GM18858 (cell line): ENCODE measurements at regions not wholly inside any gene's neighbourhood (a gene's known extent, or its start where the extent isn't known, plus 50 kb on each side); places are given as distances from the start of the nearest gene placed in this dataset.

ENCODE experiments used
- ATAC-seq: cut with Tn5 transposase; IDR thresholded peaks from one replicate; pipeline ENCODE4 v1.9.1; 2021; ENCODE audit not compliant: unreplicated experiment

DNA sequence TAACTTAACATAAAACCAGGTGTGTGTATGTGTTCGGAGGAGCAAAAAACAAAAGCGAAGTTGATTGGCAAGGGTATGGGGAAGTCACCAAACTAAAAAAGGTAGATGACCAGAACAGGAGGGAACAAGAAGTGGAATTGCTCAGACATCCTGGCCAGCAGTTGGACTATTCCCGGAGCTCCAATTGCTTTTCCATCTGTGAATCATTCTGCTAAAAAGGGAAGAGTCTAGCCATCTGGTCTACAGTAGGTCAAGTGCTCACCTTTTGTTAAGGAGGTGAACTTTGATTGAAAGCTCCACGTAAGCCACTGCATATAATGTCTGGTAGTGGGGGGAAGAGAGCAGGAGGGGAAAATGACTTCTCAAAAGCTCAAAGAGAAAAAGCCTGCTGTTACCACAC is 50.0 kb upstream of the BET1 start:
- ATAC-seq: no peak

DNA sequence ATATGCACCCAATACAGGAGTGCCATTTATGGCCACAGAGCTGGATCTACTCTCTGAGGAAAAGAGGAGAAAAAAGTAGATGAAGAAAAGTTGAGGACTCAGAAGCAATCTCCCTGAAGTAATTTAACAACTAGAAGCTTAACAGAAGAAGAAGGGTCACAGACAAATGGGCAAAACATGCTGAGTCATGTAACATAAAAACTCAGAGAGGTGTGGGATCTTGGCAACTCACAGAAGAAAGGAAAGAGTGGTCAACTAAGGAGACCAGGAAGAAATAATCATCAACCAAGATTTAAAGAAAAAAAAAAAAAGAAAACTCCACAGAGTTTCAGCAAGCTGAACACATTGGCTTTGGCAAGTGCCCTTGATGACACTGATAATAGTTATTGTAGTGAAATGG is 51.8 kb upstream of the BET1 start:
- ATAC-seq: no peak

DNA sequence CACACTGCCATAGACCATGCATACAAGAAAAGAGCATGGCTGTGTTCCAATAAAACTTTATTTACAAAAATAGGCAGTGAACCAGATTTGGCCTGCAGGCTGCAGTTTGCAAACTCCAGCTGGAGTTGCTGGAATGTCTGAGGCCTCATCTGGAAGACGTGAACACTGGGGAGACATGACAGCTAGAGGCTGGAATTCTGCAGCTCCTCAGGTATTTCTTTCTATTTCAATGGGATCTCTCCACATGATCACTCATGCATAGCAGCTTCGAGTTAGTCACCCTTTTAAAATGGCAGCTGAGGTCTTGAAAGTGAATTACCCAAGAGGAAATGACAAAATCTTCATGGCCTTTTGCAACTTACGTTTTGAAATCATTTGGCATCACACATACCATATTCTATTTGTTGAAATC is 52.6 kb upstream of the BET1 start:
- ATAC-seq: no peak

DNA sequence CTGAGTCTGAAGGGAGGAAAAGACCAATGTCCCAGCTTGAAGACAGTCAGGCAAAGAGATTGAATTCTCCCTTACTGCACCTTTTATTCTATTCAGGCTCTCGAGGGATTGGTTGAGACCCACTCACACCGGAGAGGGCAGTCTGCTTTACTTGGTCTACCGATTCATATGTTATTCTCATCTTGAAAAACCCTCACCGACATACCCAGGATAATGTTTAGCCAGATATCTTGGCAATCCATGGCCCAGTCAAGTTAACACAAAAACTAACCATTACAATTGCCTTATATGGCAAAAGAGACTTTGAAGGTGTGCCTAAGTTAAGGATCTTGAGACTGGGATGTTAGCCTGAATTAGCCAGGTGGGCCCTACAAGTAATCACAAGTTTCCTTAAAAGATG is 53.8 kb upstream of the BET1 start:
- no peak for ATAC-seq

DNA sequence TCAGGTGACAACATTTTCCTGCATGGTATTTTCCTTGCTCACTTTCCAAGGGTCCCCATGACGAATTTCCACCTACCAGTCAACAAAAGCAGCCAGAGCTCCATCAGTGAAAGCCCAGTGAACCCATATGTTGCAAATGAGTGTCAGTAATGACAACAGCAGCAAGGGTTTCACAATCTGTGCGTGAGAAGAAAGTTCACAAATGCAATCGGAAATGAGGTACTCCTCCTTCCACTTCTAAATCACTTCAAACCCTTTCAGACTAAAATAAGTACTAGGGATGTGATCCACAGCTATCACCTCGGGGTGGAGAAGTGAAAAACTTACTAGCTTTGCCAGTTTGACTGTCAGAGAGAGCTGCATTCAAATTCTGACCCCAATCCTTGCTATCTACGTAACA is 55.6 kb upstream of the BET1 start:
- no peak for ATAC-seq

DNA sequence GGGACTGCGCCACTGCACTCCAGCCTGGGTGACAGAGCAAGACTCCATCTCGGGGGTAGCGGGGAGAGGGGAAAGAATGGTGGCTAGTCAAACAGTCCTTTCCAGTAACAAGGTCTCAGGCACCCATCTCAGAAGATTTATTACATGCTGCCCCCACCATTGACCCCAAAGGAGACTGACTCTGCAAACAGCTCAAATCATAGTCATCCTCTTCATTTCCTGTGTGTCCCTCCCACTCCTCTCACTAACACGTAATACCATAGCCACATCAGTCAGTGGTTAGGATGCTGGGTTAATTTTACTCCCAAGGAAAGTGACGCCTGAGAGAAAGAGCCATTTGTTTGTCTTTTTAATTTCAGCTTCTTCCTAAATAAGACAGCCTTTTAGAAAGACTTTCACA is 56.6 kb upstream of the BET1 start:
- no peak for ATAC-seq

DNA sequence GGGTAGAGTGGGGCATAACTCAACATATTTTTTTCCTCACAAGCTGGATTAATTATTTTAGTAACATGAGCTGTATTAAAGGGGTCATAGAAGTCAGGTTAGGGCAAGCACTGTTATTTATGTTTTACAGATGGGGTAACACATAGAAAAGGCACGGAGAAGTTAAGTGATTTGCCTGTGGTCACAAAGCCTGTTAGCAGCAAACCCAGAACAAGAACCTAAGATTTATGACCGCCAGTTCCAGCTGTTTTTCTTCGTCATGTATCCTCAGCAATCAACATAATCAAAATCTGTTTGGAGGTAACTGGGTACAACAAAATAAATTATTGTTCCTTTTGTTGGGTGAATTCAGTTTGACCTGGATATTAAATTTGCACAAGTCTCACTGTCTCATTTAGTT is 57.2 kb upstream of the BET1 start:
- ATAC-seq: no peak

DNA sequence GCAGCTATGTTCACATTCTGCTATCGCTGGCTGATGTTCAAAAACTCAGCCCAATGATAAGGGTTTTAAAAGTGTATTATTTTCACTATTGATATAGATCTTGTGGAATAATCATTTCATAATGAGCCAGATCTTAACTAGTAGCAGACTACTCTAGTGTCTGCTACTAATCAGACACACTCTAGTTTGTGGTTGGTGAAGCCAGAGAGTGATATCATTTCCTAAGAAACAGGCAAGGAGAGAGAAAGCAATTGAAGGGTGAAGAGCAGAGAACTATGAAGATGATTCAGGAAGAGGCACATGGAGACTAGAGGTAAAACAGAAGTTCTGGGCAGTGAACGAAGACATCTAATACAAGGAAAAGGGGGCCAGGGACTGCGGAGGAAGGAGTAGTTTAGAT is 58.2 kb upstream of the BET1 start:
- ATAC-seq: no peak

DNA sequence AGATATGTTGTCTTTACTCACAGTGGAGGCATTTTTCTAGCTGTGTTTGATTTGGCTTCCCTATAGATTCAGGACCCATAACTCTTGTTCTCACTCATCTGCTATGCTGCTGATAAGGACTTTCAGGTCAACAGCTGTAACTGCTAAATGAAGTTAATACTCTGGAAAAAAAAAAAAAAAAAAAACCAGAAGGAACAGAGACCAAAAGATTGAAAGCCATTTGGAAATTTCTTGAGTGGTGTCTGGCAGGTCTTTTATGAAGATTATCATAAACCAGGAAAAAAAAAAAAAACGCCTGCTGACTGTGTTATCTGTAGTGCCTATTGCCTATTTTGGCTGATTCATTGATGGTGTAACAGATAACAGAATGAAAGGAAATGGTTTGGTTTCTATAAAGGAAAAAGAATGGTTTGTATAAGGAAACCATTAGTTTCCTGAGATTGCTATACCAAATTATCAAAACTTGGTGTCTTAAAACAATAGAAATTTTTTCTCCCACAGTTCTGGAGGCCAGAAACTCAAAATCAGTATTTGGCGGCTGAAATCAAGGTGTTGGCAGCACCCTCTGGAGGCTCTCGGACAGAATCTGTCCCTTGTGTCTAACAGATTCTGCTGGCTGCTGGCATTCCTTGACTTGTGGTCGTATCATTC is 60.5 kb upstream of the BET1 start:
- no peak for ATAC-seq

DNA sequence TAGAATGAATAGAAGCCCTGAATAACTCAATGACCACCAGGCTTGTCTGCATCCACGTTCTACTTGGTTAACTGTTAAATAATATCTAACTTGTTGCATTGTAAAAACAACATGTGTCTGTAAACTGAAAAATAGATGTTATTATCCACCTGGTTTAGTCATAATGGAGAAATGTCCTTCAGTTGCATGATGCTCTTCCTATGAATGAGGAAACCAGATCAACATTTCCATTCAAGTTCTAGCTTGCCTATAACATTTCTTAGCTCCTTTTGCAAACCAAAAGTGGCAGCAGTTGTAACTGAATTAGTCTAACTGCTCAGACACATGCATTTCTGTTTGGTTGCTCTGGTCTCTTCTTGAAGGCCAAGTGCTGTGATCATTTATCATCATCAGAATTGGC is 62.9 kb upstream of the BET1 start:
- ATAC-seq: no peak

DNA sequence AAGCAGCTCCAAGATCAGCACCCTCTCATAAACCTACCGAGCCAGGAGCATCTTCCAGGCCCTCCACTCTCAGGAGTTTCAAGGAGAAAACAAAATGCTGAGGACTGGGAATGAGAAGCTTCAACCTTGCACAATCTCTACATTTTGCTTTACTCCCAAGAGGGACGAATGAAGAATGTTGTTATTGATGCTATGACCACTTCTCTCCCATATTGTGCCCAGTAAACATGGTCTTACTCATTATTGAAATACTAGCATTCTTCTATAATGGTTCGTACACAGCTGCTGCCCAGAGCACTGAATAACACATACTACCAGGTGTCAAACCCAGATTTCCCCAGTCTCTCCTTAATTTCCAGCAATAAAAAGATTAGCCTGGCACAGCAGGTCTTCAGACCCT is 63.4 kb upstream of the BET1 start:
- ATAC-seq: no peak

DNA sequence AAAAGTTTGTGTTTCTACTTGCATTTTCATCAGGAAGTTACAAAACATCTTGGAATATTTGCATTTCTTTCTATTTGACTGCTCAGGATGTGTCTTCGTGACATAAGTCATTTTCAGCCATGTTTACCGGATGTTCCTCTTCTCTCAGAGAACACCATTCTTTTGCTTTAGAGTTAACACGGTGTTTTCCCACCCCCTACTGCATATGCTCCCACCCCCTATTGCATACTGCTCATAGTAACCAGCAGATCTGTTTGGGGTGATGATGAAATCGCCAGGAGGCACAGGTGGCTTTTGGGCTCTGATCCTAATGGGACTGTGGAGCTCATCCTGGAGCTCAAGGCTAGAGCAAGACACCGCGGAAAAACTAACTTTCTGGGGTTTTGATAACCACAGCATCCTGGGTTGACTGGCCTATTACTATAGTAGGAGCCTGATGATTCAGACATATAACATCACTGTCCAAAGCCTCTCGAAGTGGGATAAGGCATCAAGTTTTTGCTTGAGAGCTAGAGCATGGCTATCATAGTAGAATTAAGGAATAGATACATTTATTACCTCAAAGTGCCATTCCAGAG is 65.1 kb upstream of the BET1 start:
- no peak for ATAC-seq

DNA sequence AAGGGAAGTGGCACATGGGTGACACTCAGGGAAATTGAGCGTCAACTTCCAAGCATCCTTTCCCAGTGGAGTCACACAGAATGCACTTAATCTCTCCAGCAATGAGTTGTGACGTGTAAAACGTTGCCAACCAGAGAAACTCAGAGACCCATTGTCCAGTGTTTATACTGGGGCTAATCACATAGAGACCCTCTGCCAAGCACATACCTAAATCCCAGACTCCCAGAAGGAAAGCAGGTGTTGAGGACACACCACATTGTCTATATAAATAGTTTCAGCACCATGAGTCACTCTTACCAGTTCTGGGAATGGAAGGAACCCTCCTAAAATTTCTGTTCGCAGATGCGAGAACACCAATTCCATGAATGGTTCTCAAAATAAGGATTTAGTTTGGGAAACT is 76.4 kb upstream of the BET1 start:
- no peak for ATAC-seq

DNA sequence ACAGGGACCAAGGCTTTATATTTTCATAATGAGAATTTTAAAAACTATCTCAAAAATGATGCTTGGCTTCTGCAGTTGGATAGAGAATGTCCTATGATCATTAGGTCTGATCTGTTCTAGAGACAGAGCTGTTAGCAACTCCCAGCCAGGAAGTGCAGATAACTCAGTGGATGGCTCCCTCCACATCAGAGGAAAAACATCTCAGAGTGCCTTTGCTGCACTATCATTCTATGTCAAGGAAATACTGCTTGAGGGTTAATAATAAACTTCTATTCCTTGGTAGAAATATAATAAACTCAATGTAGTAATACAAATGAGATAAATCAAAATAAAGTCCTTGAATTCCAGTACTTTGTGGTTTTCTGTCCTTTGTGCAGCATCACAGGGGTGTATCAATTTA is 78.0 kb upstream of the BET1 start:
- ATAC-seq: no peak

DNA sequence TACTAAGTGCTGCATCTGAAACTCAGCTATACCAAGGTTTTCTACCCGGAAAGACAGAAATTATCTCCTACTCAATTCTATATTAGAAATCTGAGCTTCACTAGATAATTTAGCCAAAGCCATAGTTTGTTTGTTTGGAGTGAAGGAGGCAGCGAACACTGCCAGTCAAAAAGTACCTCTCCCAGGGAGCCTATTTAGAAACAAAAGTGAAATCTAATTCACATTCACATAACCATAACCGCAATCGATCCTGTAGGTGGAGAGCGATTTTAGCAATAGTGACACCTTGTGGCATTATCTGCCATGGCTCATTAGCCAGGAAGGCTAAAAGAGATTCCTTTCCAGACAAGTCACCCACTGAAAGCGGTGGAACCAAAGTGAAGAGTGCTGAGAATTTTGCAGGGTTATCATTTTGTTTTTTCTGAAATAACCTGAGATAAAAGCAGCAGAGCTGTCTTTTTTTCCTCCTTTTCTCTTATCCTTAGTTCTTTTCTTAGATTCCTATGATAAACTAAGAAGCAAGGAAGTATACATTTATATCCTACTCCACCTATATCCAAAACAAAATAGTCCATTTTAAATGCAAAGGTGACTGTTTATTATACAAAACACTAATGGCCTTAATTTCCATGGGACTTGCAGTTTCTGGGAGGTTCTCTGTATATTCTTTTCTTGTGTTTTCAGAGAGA is 83.7 kb upstream of the BET1 start:
- peak; percentile 99 for ATAC-seq

DNA sequence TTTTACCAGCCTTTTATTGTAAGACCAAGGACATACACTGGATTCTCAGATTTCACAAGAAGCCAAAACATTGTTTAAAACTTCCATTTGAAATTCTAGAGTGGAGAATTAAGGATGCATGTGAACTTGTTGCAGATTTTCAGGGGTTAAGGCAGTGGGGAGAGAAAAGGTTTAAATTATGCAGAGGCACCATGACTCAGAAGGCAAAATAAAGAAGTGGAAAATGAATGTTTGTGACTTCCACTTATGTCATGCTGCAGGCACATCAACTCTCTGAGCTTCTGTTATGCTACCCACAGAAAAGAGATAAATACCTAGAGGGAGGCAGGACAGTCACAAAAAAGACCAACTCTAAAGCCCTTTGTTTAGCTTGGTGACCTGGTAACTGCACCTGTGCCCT is 84.4 kb upstream of the BET1 start:
- no peak for ATAC-seq

DNA sequence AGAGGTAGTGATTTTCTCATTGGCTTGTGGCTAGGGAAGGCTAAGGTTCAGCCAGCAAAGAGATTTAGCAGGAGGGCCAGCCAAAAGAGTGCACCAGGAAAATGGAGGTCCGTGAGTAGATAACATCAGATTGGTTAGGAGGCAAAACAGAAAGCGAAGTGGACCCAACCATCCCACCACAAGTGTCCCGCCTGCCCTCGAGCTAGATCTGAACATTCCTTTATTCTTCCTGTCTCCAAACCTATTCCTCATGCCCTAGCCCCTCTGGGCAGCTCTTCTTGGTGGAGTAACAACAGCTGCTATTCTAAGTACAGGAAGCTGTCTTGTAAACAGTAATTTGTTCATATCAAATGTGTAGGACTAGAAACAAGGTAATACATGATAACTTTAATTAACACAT is 85.7 kb upstream of the BET1 start:
- no peak for ATAC-seq

DNA sequence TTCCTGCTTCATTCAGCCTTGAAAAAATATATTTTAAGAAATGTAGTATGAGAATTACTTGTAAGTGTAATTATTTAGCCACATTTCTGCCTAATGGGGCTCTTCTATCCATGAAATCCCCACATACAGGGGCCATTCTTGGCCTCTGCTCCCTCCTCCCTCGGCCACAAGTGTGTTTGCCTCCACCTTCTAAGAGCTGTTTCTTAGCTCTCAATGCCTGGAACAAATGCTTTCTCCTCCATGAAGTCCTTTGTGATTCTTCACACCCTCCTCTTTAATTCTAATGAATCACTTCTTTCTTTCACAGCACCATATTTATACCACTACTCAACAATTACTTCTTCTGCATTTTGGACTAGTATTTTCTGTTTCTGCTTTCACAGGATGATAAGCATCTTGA is 88.8 kb upstream of the BET1 start:
- ATAC-seq: no peak

DNA sequence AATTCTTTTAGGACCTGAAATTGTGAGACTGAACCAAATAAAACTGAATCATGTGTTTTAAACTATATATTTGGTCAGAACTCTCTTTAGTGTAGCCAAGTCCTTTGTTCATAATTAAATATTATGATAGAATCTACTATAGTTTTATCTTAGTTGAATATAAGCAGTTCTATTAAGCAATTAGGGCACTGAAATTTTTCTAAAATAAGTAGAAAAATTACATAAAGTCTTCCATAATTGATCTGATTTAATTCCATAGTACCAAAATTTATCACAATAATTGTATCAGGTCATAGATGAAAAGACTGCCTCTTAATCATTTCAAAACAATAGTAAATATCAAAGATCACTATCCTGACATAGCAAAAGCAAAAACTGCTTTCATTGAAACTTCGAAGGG is 90.1 kb upstream of the BET1 start:
- ATAC-seq: no peak

DNA sequence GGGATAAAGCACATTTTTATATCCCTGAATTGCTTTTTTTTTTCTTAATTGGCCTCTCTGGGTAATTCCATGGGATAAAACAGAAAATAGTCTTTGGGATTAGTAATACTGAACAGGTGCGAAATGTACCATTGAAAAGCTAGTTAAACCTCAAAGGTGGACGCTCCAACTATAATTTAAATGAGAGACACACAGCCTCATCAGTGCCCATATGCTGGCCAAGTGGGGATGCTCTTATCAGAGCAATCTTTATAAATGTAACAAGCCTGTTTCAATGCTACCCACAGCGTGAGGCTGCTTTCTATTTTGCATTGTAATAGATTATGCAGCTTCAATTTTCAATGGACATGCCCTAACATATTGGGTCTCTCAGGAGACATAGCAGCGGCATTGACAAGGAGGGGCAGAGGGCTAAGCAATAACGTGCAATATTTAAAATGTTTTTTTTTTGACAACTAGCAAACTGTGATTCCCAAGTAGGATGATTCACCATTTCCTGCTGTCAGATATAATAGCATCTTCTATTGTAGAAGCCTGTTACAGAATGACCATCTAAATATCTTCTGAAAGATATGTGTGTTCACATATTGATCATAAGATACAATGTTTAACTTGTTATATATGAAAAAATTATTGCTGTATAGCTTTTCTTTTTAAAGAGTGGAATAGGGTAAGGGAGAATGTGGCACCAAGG is 91.3 kb upstream of the BET1 start:
- ATAC-seq: no peak

DNA sequence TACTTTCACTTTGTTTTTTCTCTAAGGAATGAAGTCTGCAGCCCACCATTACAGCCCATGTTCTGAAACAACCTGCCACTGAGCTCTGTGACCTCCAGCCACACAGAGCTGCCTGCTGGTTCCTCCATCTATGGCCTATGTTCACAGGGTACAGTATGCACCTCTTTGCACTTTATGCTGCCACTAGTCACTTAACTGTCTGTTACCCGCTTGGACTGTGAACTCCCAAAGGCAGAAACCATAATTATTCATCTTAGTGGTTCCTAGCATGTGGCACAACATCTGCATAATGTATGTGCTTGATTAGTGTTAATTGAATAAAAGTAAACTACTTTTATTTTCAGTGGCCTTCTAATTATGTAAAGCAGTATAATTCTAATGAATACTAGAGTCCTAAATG is 95.5 kb upstream of the BET1 start:
- ATAC-seq: no peak

DNA sequence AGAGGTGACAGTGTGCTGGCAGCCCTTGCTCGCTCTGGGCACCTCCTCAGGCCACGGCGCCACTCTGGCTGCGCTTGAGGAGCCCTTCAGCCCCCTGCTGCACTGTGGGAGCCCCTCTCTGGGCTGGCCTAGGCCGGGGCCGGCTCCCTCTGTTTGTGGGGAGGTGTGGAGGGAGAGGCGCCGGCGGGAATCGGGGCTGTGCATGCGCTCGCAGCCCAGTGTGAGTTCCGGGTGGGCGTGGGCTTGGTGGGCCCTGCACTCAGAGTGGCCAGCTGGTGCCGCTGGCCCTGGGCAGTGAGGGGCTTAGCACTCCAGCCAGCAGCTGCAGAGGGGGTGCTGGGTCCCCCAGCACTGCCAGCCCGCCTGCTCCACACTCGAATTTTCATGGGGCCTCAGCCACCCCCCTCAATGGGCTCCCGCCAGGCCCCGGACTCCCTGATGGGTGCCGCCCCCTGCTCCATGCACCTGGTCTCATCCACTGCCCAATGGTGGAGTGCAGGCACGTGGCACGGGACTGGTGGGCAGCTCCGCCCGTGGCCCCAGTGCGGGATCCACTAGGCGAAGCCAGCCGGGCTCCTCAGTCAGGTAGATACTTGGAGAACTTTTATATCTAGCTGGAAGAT is 96.7 kb upstream of the BET1 start:
- no peak for ATAC-seq
